ENCODE measurements at regions not wholly inside any gene's neighbourhood (a gene's known extent, or its start where the extent isn't known, plus 50 kb on each side); places are given as distances from the start of the nearest gene placed in this dataset.

GRCh38 chr6:101303495-101303894 lies 90.0 kb upstream of the GRIK2 start:
- TF ChIP-seq GATA2 (IDR thresholded peaks at IDR 0.05; ENCODE audit: low read depth, low read length), result no peak
- no peak for TF ChIP-seq GATA3 (IDR thresholded peaks at IDR 0.05; ENCODE audit: low read depth, low read length)

GRCh38 chr6:101312652-101313051 lies 80.9 kb upstream of the GRIK2 start:
- TF ChIP-seq GATA2 (IDR thresholded peaks at IDR 0.05; ENCODE audit: low read depth, low read length), result no peak
- TF ChIP-seq GATA3 (IDR thresholded peaks at IDR 0.05; ENCODE audit: low read depth, low read length), result no peak

GRCh38 chr6:101322921-101323320 lies 70.6 kb upstream of the GRIK2 start:
- TF ChIP-seq GATA3 (IDR thresholded peaks at IDR 0.05; ENCODE audit: low read depth, low read length) (no peak), GATA2 (IDR thresholded peaks at IDR 0.05; ENCODE audit: low read depth, low read length) (no peak)

- TF ChIP-seq GATA2 (IDR thresholded peaks at IDR 0.05; ENCODE audit: low read depth, low read length) (no peak), GATA3 (IDR thresholded peaks at IDR 0.05; ENCODE audit: low read depth, low read length) (no peak)
These were observed 67.1 kb upstream of the GRIK2 start for GRCh38 chr6:101326411-101326810.

GRCh38 chr6:101341926-101342325 lies 51.6 kb upstream of the GRIK2 start:
- no peak for TF ChIP-seq GATA3 (IDR thresholded peaks at IDR 0.05; ENCODE audit: low read depth, low read length)
- no peak for TF ChIP-seq GATA2 (IDR thresholded peaks at IDR 0.05; ENCODE audit: low read depth, low read length)

Data from SH-SY5Y (cell line).